ENCODE measurements at regions not wholly inside any gene's neighbourhood (a gene's known extent, or its start where the extent isn't known, plus 50 kb on each side); places are given as distances from the start of the nearest gene placed in this dataset.

- TF ChIP-seq RARB (CRISPR knock-in tag; IDR thresholded peaks at IDR 0.05) (no peak), POU6F1 (CRISPR knock-in tag; IDR thresholded peaks at IDR 0.05; ENCODE audit: borderline replicate concordance, low read depth) (no peak), TCF4 (CRISPR knock-in tag; IDR thresholded peaks at IDR 0.05; ENCODE audit: borderline replicate concordance) (no peak), CSRNP3 (CRISPR knock-in tag; IDR thresholded peaks at IDR 0.05) (no peak), ISL1 (CRISPR knock-in tag; IDR thresholded peaks at IDR 0.05) (no peak), GLIS3 (CRISPR knock-in tag; IDR thresholded peaks at IDR 0.05) (no peak), ZC3H10 (CRISPR knock-in tag; IDR thresholded peaks at IDR 0.05) (no peak), PATZ1 (CRISPR knock-in tag; IDR thresholded peaks at IDR 0.05; ENCODE audit: borderline replicate concordance) (no peak), ZFP30 (CRISPR knock-in tag; IDR thresholded peaks at IDR 0.05) (no peak), CREB5 (CRISPR knock-in tag; IDR thresholded peaks at IDR 0.05; ENCODE audit: low read depth) (no peak), TOX (CRISPR knock-in tag; IDR thresholded peaks at IDR 0.05; ENCODE audit: borderline replicate concordance) (no peak), ESRRG (CRISPR knock-in tag; IDR thresholded peaks at IDR 0.05) (no peak), ZNF8 (CRISPR knock-in tag; IDR thresholded peaks at IDR 0.05) (no peak), TSHZ2 (CRISPR knock-in tag; IDR thresholded peaks at IDR 0.05) (no peak), OSR1 (CRISPR knock-in tag; IDR thresholded peaks at IDR 0.05) (no peak), BACH2 (CRISPR knock-in tag; IDR thresholded peaks at IDR 0.05; ENCODE audit: borderline replicate concordance) (no peak), PPARA (CRISPR knock-in tag; IDR thresholded peaks at IDR 0.05; ENCODE audit: borderline replicate concordance) (no peak), ZNF70 (CRISPR knock-in tag; IDR thresholded peaks at IDR 0.05) (no peak), ZNF565 (CRISPR knock-in tag; conservative IDR thresholded peaks at IDR 0.05; ENCODE audit: low read depth) (no peak), CSDC2 (CRISPR knock-in tag; IDR thresholded peaks at IDR 0.05) (no peak)
- ATAC-seq, result no peak
Observed at GRCh38 chr20:21633829-21634228, 71.6 kb upstream of the PAX1 start.

- no peak for TF ChIP-seq CREB5 (CRISPR knock-in tag; IDR thresholded peaks at IDR 0.05; ENCODE audit: low read depth)
- TF ChIP-seq ZFP3 (CRISPR knock-in tag; IDR thresholded peaks at IDR 0.05), result no peak
- TF ChIP-seq SNAI2 (CRISPR knock-in tag; IDR thresholded peaks at IDR 0.05), result no peak
- no peak for TF ChIP-seq ESRRG (CRISPR knock-in tag; IDR thresholded peaks at IDR 0.05)
- no peak for TF ChIP-seq BACH2 (CRISPR knock-in tag; IDR thresholded peaks at IDR 0.05; ENCODE audit: borderline replicate concordance)
- no peak for TF ChIP-seq ISL1 (CRISPR knock-in tag; IDR thresholded peaks at IDR 0.05)
- TF ChIP-seq PPARA (CRISPR knock-in tag; IDR thresholded peaks at IDR 0.05; ENCODE audit: borderline replicate concordance), result no peak
- no peak for TF ChIP-seq PATZ1 (CRISPR knock-in tag; IDR thresholded peaks at IDR 0.05; ENCODE audit: borderline replicate concordance)
Observed at GRCh38 chr20:21632735-21633053, 72.8 kb upstream of the PAX1 start.

More at GRCh38 chr20:21632735-21633053, 72.8 kb upstream of the PAX1 start:
- ATAC-seq, result no peak
